IMR-90 (cell line): ENCODE measurements at regions not wholly inside any gene's neighbourhood (a gene's known extent, or its start where the extent isn't known, plus 50 kb on each side); places are given as distances from the start of the nearest gene placed in this dataset.

Experiments
- ATAC-seq: fragments of 200-7000 bp; cut with Tn5 transposase; 2 replicates; pipeline ENCODE4 v1.9.1; 2020; ENCODE audit warnings: low read depth, mild to moderate bottlenecking, moderate library complexity
- BruUV-seq: library from RNA; stranded (reverse); fragments of 400-500 nt; replicated peaks from 2 replicates; lab custom pipeline; 2021; lab: Mats Ljungman, UMichigan
- CTCF ChIA-PET: fragments of 300-600 bp; formaldehyde crosslinking; extraction: SDS; loops from one replicate; lab custom pipeline; 2021; ENCODE audit warnings: antibody characterized with exemption; lab: Yijun Ruan, JAX
- POLR2A ChIA-PET: fragments of 300-600 bp; sonication (Branson Sonifier 250); formaldehyde crosslinking; loops from one replicate; lab custom pipeline; 2022; ENCODE audit warnings: antibody characterized with exemption; ENCODE audit not compliant: unreplicated experiment; lab: Charles Lee
- DNase-seq: peaks from one replicate; pipeline ENCODE4 v3.0.0; 2013
- H2AFZ ChIP-seq: replicated peaks from 2 replicates; pipeline ENCODE3; 2013; ENCODE audit warnings: low read length, mild to moderate bottlenecking; ENCODE audit not compliant: poor library complexity
- H2AK5ac ChIP-seq: 2 replicates; pipeline ENCODE4 v1.6.1; 2013; ENCODE audit warnings: low read depth, low read length, inconsistent platforms
- H2AK9ac ChIP-seq: replicated peaks from 2 replicates; pipeline ENCODE3; 2013; ENCODE audit warnings: mild to moderate bottlenecking, low read depth, low read length, moderate library complexity; ENCODE audit not compliant: poor library complexity
- H2BK120ac ChIP-seq: 2 replicates; pipeline ENCODE4 v1.6.1; 2013; ENCODE audit warnings: low read depth, low read length, inconsistent platforms
- H2BK15ac ChIP-seq: 3 replicates; pipeline ENCODE4 v1.6.1; 2013; ENCODE audit warnings: low read depth, low read length, inconsistent platforms
- H2BK20ac ChIP-seq: 2 replicates; pipeline ENCODE4 v1.6.1; 2013; ENCODE audit warnings: low read depth, mild to moderate bottlenecking, inconsistent platforms, low read length, moderate library complexity
- H2BK5ac ChIP-seq: 2 replicates; pipeline ENCODE4 v1.6.1; 2013; ENCODE audit warnings: mild to moderate bottlenecking, low read depth, low read length, inconsistent platforms; ENCODE audit not compliant: poor library complexity, severe bottlenecking
- H3K14ac ChIP-seq: replicated peaks from 2 replicates; pipeline ENCODE4 v1.6.1; 2013; ENCODE audit warnings: low read depth, low read length, inconsistent platforms
- H3K18ac ChIP-seq: 2 replicates; pipeline ENCODE4 v1.6.1; 2013; ENCODE audit warnings: low read depth, low read length, control low read depth
- H3K23ac ChIP-seq: 2 replicates; pipeline ENCODE4 v1.6.1; 2013; ENCODE audit warnings: low read depth, low read length, inconsistent platforms
- H3K27ac ChIP-seq: 2 replicates; pipeline ENCODE4 v1.5.1; 2013; ENCODE audit warnings: mild to moderate bottlenecking, control low read depth, low read length; ENCODE audit not compliant: insufficient read depth
- H3K27me3 ChIP-seq: 2 replicates; pipeline ENCODE4 v1.6.1; 2013; ENCODE audit warnings: low read length; ENCODE audit not compliant: control insufficient read depth, insufficient read depth
- H3K36me3 ChIP-seq: 2 replicates; pipeline ENCODE4 v1.6.1; 2013; ENCODE audit warnings: low read length, mixed read lengths; ENCODE audit not compliant: control insufficient read depth, insufficient read depth
- H3K4ac ChIP-seq: 2 replicates; pipeline ENCODE4 v1.6.1; 2013; ENCODE audit warnings: low read depth, low read length, inconsistent platforms
- H3K4me1 ChIP-seq: 2 replicates; pipeline ENCODE4 v1.6.1; 2013; ENCODE audit warnings: low read length, mixed read lengths; ENCODE audit not compliant: control insufficient read depth, insufficient read depth
- H3K4me2 ChIP-seq: 2 replicates; pipeline ENCODE4 v1.6.1; 2013; ENCODE audit warnings: low read depth, mild to moderate bottlenecking, control low read depth, low read length, moderate library complexity
- H3K4me3 ChIP-seq: 2 replicates; pipeline ENCODE4 v1.5.1; 2013; ENCODE audit warnings: low read depth, mild to moderate bottlenecking, control low read depth, low read length, moderate library complexity; ENCODE audit not compliant: insufficient read depth
- H3K56ac ChIP-seq: 2 replicates; pipeline ENCODE4 v1.6.1; 2013; ENCODE audit warnings: low read length, inconsistent platforms; ENCODE audit not compliant: insufficient read depth; ENCODE audit errors: extremely low read depth
- H3K79me1 ChIP-seq, 2 experiments: 2 replicates each; pipeline ENCODE4 v1.6.1; 2013; ENCODE audit warnings: low read length in 2 of 2, inconsistent platforms in 1 of 2, low read depth in 1 of 2
- H3K9ac ChIP-seq: 2 replicates; pipeline ENCODE4 v1.6.1; 2013; ENCODE audit warnings: low read depth, low read length, control low read depth
- H3K9me1 ChIP-seq: 2 replicates; pipeline ENCODE4 v1.6.1; 2013; ENCODE audit warnings: low read length, inconsistent platforms; ENCODE audit not compliant: insufficient read depth
- H3K9me3 ChIP-seq: 2 replicates; pipeline ENCODE4 v1.6.1; 2013; ENCODE audit warnings: low read length; ENCODE audit not compliant: control insufficient read depth, insufficient read depth
- H4K20me1 ChIP-seq: 2 replicates; pipeline ENCODE4 v1.6.1; 2013; ENCODE audit warnings: low read length, inconsistent platforms; ENCODE audit not compliant: insufficient read depth
- H4K5ac ChIP-seq: 2 replicates; pipeline ENCODE4 v1.6.1; 2013; ENCODE audit warnings: mild to moderate bottlenecking, low read depth, low read length, control low read depth
- H4K8ac ChIP-seq, 2 experiments: 2 replicates each; pipeline ENCODE4 v1.6.1; 2013; ENCODE audit warnings: low read depth in 2 of 2, low read length in 2 of 2, control low read depth in 1 of 2, inconsistent platforms in 1 of 2
- H4K91ac ChIP-seq: 2 replicates; pipeline ENCODE4 v1.6.1; 2013; ENCODE audit warnings: low read depth, low read length, inconsistent platforms; ENCODE audit not compliant: insufficient read depth
- CEBPB ChIP-seq: IDR thresholded peaks from 2 replicates; pipeline ENCODE4 v1.6.1; 2012; ENCODE audit warnings: low read depth, low read length, improper control_type of control experiment
- MAZ ChIP-seq: IDR thresholded peaks from 2 replicates; pipeline ENCODE4 v1.6.1; 2012; ENCODE audit warnings: low read depth, mild to moderate bottlenecking, low read length, improper control_type of control experiment, moderate library complexity, borderline replicate concordance
- WGBS, 2 experiments: methylation state at CpG; one replicate each; pipeline versions ENCODE4 v1.1.5 to v1.1.7; 2013; ENCODE audit warnings: missing lambda C conversion rate in 2 of 2; ENCODE audit not compliant: insufficient read length in 1 of 2; ENCODE audit errors: extremely low coverage in 2 of 2; 5-methylcytosine and 5-hydroxymethylcytosine counted together
- dilution Hi-C: fragments of 300-500 bp; cut with HindIII; formaldehyde crosslinking; loops from one replicate; pipeline ENCODE4 v1.14.3; 2018; ENCODE audit warnings: low sequenced_read_pairs; ENCODE audit not compliant: unreplicated experiment
- in situ Hi-C: fragments of 300-500 bp; cut with MboI; formaldehyde crosslinking; loops from 3 replicates; pipeline ENCODE4 v1.14.3; 2019; ENCODE audit warnings: low sequenced_read_pairs, inconsistent platforms, mixed read lengths
- intact Hi-C: fragments of 100-400 bp; cut with micrococcal nuclease; formaldehyde crosslinking; loops from 2 replicates; pipeline ENCODE4 v1.10.0; 2022

- H3K56ac ChIP-seq: no peak overlapping the region
- DNase-seq (peak; percentile 67), ATAC-seq (peak; percentile 70)
- H3K14ac ChIP-seq: 0 out of 2 replicates have a peak overlapping the region, but pooled peaks have one; percentile 39
- no peak overlapping the region for H3K9ac ChIP-seq
- peak overlapping the region; percentile 29; the same call in 1 of the 2 replicates for H4K91ac ChIP-seq
- no peak overlapping the region for H3K4me2 ChIP-seq
- peak overlapping the region; percentile 37; the same call in 1 of the 2 replicates for H2BK20ac ChIP-seq
- peak; percentile 95 for TF ChIP-seq CEBPB
- TF ChIP-seq MAZ: no peak
- BruUV-seq: no TSS peak
- peak overlapping the region; percentile 44 for H2AFZ ChIP-seq
- H4K8ac ChIP-seq: peak overlapping the region in 1 of 2 experiments; percentile 20; a peak in 2 of 4 replicates
- in situ Hi-C loops: no loop called here
- dilution Hi-C loops: no loop called here
- no peak overlapping the region; the same call in 1 of the 2 replicates for H4K5ac ChIP-seq
- no peaks in the 10 kb centered on the region for H3K36me3 ChIP-seq
- peak overlapping the region; percentile 14 for H2BK5ac ChIP-seq
- H3K4me3 ChIP-seq: no peak overlapping the region
- intact Hi-C loops: no loop called here
- peak overlapping the region; percentile 40; the same call in 1 of the 2 replicates for H2BK120ac ChIP-seq
- no peaks in the 10 kb centered on the region for H3K9me3 ChIP-seq
- H2AK5ac ChIP-seq: no peak overlapping the region
- WGBS, 2 experiments: 17% methylated on average over 1 of the region's 2 CpGs; no CpG with 5 or more reads in 1 of the 2 experiments
- no peaks in the 10 kb centered on the region for H4K20me1 ChIP-seq
- no peak overlapping the region for H2AK9ac ChIP-seq
- POLR2A ChIA-PET: no interaction called here
- H3K9me1 ChIP-seq: no peaks in the 10 kb centered on the region
- CTCF ChIA-PET: interaction anchor here (0.6 to 0.7 kb wide), 2 partner anchors 16 to 93 kb away, joined by 3 read pairs; no protein-coding TSS in a partner anchor
- peak overlapping the region; percentile 41; the same call in 1 of the 3 replicates for H2BK15ac ChIP-seq
- H3K4me1 ChIP-seq: peaks cover 4% of the 10 kb centered on the region; the same call in 1 of the 2 replicates
- no peak overlapping the region for H3K23ac ChIP-seq
- H3K27ac ChIP-seq: no peak overlapping the region
- H3K4ac ChIP-seq: no peak overlapping the region
- H3K27me3 ChIP-seq: no peaks in the 10 kb centered on the region
- no peaks in the 10 kb centered on the region for H3K79me1 ChIP-seq
- no peak overlapping the region; the same call in 1 of the 2 replicates for H3K18ac ChIP-seq
Observed at GRCh38 chr21:27132266-27132665, 165.4 kb upstream of the ADAMTS5 start.
